Lower lobe of right lung (tissue), 2 donors: ENCODE measurements at regions not wholly inside any gene's neighbourhood (a gene's known extent, or its start where the extent isn't known, plus 50 kb on each side); places are given as distances from the start of the nearest gene placed in this dataset.
"Not testable (repeated sequence)": the region's sequence is repeated elsewhere in the genome, so short reads cannot be mapped to it uniquely, and the experiment has no call there.

Source experiments
- ATAC-seq, 2 donors: fragments of 200-7000 bp; cut with Tn5 transposase; one replicate each; pipeline ENCODE4 v1.9.1; 2020 to 2022; ENCODE audit warnings: mild to moderate bottlenecking in 2 of 2, moderate library complexity in 2 of 2
- DNase-seq: peaks from one replicate; pipeline ENCODE4 v3.0.0-alpha.2; 2020
- H3K27ac ChIP-seq: fragments of 200-600 bp; one replicate; pipeline ENCODE4 v1.8.0; 2022
- H3K27me3 ChIP-seq: fragments of 200-600 bp; one replicate; pipeline ENCODE4 v1.8.0; 2022; ENCODE audit warnings: low read depth
- H3K36me3 ChIP-seq: fragments of 200-600 bp; one replicate; pipeline ENCODE4 v1.8.0; 2022; ENCODE audit warnings: mild to moderate bottlenecking
- H3K4me1 ChIP-seq: fragments of 200-600 bp; one replicate; pipeline ENCODE4 v1.8.0; 2022
- H3K4me3 ChIP-seq: fragments of 200-600 bp; one replicate; pipeline ENCODE4 v1.8.0; 2022; ENCODE audit warnings: mild to moderate bottlenecking
- H3K9me3 ChIP-seq: fragments of 200-600 bp; one replicate; pipeline ENCODE4 v1.8.0; 2022
- intact Hi-C: fragments of 100-400 bp; cut with DNase I; formaldehyde crosslinking; loops from one replicate; pipeline ENCODE4 v1.11.0; 2022
- TF ChIP-seq, protein P1 (sequence below): fragments of 200-600 bp; IDR thresholded peaks from one replicate; pipeline ENCODE4 v1.8.0; 2022; ENCODE audit warnings: antibody characterized with exemption, mild to moderate bottlenecking
- donor health status: DM: no; HTN: yes; CAD: no; lungs with severe emphysema.

DNA sequence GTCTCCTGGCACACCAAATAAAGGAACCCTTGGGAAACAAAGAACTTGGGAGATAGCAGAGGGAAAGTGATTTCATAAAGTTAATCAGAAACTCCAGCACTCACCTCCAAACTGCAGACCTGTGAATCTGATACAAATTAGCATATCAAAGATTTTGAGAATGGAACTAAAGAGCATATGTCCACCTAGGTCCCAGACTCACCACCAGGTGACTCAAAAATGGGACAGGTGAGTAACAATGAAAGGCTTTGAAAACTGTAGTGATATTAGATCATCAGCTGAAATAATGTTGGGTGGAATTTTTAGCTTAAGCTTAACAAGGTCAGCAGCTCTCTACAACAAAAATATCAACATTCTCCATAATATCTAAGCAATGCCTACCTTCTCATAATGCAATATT lies 214.8 kb downstream of the RERGL start:
- intact Hi-C loops: no loop called here
- TF ChIP-seq, protein P1, sequence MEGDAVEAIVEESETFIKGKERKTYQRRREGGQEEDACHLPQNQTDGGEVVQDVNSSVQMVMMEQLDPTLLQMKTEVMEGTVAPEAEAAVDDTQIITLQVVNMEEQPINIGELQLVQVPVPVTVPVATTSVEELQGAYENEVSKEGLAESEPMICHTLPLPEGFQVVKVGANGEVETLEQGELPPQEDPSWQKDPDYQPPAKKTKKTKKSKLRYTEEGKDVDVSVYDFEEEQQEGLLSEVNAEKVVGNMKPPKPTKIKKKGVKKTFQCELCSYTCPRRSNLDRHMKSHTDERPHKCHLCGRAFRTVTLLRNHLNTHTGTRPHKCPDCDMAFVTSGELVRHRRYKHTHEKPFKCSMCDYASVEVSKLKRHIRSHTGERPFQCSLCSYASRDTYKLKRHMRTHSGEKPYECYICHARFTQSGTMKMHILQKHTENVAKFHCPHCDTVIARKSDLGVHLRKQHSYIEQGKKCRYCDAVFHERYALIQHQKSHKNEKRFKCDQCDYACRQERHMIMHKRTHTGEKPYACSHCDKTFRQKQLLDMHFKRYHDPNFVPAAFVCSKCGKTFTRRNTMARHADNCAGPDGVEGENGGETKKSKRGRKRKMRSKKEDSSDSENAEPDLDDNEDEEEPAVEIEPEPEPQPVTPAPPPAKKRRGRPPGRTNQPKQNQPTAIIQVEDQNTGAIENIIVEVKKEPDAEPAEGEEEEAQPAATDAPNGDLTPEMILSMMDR: no peak

DNA sequence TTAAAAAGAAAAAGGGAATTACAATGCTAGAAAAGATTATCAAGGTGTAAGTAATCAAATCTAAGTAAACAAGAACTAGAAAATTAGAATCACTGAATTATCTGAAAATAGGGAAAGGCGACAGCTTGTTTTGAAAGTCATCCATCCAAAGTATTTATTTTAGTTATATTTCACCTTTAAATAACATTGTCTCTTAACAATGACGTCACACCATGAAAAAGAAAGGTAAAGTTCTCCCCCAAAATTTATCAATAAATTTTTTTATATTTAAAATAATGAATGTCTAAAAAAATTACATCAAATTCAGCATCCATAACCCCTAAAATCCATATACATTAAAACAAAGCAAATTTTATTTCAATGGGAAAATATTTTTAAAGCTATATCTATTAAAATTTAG lies 223.2 kb downstream of the RERGL start:
- no peaks in the 10 kb centered on the region for H3K4me1 ChIP-seq
- ATAC-seq (no peak), DNase-seq (no peak)
- H3K4me3 ChIP-seq: no peak overlapping the region
- no peaks in the 10 kb centered on the region for H3K36me3 ChIP-seq
- TF ChIP-seq, protein P1: no peak
- intact Hi-C loops: no loop called here
- no peaks in the 10 kb centered on the region for H3K9me3 ChIP-seq
- no peaks in the 10 kb centered on the region for H3K27me3 ChIP-seq
- no peak overlapping the region for H3K27ac ChIP-seq

More for the DNA sequence above, 214.8 kb downstream of the RERGL start:
- ATAC-seq: no peak
- Histone ChIP-seq H3K27ac (no peak overlapping the region), H3K27me3 (no peaks in the 10 kb centered on the region), H3K36me3 (no peaks in the 10 kb centered on the region), H3K4me3 (no peak overlapping the region), H3K9me3 (no peaks in the 10 kb centered on the region), H3K4me1 (no peaks in the 10 kb centered on the region)
- no peak for DNase-seq

DNA sequence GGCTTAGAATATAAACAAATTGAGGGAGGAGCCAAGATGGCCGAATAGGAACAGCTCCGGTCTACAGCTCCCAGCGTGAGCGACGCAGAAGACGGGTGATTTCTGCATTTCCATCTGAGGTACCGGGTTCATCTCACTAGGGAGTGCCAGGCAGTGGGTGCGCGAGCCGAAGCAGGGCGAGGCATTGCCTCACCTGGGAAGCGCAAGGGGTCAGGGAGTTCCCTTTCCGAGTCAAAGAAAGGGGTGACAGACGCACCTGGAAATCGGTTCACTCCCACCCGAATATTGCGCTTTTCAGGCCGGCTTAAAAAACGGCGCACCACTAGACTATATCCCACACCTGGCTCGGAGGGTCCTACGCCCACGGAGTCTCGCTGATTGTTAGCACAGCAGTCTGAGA lies 234.4 kb downstream of the RERGL start:
- H3K9me3 ChIP-seq, ATAC-seq, H3K36me3 ChIP-seq, DNase-seq, intact Hi-C loops, H3K4me1 ChIP-seq, H3K27ac ChIP-seq, H3K4me3 ChIP-seq, H3K27me3 ChIP-seq: not testable (repeated sequence)

DNA sequence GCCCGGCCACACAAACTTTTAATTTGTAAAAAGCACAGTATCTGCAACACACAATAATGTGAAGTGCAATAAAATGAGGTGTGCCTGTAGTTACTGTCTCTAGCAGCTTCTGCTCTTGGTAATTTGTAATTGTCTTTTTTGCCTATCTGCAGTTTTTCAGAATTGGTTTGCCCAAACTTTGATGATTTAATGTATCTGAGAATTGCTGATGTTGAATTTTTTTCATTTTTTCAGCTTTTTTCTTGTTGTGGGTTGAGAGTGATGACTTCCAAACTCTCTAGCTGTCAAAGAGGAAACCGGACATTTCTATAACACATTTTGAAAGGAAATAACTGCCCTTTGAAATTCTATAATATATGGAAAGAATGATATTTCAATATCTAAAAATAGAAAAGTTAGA lies 236.9 kb downstream of the RERGL start:
- H3K36me3 ChIP-seq: no peaks in the 10 kb centered on the region
- no peaks in the 10 kb centered on the region for H3K27me3 ChIP-seq
- ATAC-seq (no peak), DNase-seq (no peak)
- intact Hi-C loops: loop anchor here (5.0 kb wide), 1 partner anchor 86 kb away; no protein-coding TSS in a partner anchor
- no peaks in the 10 kb centered on the region for H3K4me1 ChIP-seq
- no peak overlapping the region for H3K27ac ChIP-seq
- no peak overlapping the region for H3K4me3 ChIP-seq
- H3K9me3 ChIP-seq: no peaks in the 10 kb centered on the region
- TF ChIP-seq, protein P1: no peak

DNA sequence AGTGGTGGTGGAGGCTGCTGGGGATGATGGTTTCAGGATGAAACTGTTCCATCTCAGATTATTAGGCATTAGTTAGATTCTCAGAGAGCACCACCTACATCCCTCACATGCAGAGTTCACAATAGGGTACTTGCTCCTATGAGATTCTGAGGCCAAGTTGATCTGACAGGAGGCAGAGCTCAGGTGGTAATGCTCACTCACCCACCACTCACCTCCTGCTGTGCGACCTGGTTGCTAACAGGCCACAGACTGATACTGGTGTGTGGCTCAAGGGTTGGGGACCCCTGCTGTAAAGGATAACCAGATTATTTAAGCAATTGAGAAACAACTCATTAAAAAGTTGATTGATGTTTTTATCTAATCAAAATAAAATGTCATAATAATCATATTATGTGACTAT lies 248.5 kb downstream of the RERGL start:
- intact Hi-C loops: no loop called here
- ATAC-seq: no peak
- TF ChIP-seq, protein P1: no peak
- Histone ChIP-seq H3K36me3 (no peaks in the 10 kb centered on the region), H3K27ac (no peak overlapping the region), H3K27me3 (no peaks in the 10 kb centered on the region), H3K4me1 (no peaks in the 10 kb centered on the region), H3K9me3 (no peaks in the 10 kb centered on the region), H3K4me3 (no peak overlapping the region)
- no peak for DNase-seq

DNA sequence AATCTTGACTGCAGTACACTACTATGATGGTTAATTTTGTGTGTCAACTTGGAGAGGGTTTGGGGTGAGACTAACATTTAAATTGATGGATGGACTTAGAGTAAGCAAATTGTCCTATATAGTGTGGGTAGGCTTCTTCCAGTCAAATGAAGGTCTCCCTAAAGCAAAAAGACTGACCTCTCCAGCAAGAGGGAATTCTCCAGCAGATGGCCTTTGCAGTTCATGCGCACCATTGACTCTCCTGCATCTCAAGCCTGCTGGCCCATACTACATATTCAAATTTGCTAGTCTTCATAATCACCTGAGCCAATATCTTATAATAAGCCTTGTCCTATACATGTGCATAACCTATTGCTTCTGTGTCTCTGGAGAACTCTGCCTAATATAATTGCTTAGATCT lies 260.2 kb downstream of the RERGL start:
- TF ChIP-seq, protein P1: no peak
- intact Hi-C loops: no loop called here
- H3K9me3 ChIP-seq: no peaks in the 10 kb centered on the region
- H3K4me3 ChIP-seq: no peak overlapping the region
- no peaks in the 10 kb centered on the region for H3K4me1 ChIP-seq
- H3K27ac ChIP-seq: no peak overlapping the region
- ATAC-seq: no peak
- H3K27me3 ChIP-seq: no peaks in the 10 kb centered on the region
- no peak for DNase-seq
- H3K36me3 ChIP-seq: no peaks in the 10 kb centered on the region
